NCI-H526 treated with DMSO at 0.1 percent for 48 hours (cell line): ENCODE measurements at regions not wholly inside any gene's neighbourhood (a gene's known extent, or its start where the extent isn't known, plus 50 kb on each side); places are given as distances from the start of the nearest gene placed in this dataset.

ENCODE experiments used
- DNase-seq: peaks from one replicate; lab custom pipeline; 2025; lab: John Stamatoyannopoulos, UW

DNA sequence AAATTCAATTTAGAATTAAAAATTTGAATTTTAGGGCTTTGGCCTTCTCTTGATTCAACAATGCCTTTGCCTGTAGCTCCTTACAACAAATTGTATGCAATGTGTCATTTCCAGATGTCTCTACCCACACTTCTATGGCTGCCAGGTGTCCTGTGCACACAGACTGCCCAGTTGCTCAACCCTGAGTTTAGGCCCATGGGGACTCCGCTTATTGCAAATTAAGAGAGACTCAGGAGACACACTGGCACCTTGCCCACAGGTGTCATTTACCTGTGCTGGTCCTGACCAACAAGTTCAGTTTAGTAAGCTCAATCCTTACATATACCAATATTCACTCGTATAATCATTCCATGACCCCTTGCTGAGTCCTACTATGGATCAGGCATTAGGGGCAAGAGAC is 236.1 kb downstream of the OMA1 start:
- DNase-seq: no peak

DNA sequence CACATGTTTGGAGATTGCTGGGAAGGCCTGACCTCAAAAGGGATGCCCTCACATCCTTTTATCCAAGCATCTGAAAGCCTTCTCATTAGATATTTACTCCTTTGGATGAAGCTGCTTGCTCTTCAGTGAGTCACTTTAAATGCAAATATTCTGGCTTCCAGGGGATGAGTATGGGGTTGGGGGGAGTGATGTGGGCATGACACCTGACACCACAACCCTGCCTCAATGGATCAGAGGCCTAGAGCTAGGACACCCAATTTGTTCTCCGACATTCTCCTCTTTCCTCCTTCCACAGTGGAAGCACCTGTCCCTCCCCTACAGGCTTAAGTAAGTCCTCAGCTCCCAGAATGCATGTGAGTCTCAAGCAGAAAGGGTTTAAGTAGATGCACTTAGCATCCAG is 238.3 kb downstream of the OMA1 start:
- peak; percentile 80 for DNase-seq

DNA sequence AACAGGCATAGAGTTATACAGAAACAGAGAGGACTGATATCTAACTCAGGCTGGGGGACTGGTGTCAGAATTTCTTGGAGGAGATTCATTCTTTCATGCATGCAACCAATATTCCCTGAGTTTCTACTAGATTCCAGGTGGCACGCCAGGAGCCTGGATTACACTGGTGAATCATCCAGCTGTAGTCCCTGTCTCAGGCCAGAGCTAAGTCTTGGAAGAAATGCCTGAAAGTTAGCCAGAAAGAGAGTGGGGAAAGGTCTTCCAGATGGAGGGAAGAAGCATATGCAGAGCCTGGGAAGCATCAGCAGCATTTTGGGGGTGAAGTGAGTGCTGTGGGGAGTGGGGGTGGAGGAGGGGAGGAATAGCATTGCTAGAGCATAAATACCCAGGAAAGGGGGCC is 239.1 kb downstream of the OMA1 start:
- DNase-seq: no peak

DNA sequence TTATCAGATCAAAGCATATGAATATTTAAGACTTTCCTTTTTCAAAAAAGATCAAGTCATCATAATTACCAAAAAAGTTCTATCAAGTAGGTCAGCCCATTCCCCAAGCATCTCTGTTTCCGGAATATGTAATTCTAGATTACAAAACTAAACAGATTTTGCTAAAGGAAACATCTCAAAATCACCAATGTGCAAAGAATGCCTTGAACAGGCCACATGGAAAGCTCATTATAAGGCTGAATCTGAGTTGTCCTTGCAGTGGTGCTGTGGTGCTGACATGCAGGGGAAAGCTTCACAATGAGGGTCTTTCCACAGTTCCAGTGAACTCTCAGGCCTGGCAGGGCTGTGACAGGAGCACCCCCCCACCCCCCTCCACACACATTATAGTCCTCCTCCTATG is 240.9 kb downstream of the OMA1 start:
- DNase-seq: no peak

DNA sequence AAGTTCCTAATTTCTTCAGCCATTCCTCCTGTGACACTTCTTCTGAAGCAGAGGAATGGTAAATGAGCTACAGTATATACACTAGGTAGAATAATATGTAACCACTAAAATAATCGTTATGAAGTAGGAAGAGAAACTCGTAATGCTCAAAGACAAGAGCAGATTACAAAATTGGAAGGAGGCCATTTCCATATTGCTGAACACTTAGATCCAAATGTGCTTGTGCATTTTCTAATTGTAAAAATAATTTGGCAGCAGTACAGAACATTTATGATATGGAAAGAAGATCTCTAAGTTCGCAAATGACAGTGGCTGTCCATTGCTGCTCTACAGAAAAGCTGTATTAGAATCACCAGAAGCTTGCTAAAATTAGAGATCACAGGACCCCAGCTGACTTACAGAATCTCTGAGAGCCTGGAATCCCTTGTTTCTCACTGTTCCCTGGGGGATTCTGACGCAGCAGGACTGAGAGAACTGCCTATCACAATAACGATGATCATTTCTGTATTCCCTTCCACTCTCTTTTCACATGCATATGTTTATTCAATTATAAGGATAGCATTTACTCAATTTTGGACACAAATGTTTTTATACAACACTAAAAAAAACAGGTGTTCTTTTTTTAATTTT is 242.1 kb downstream of the OMA1 start:
- DNase-seq: peak; percentile 67

DNA sequence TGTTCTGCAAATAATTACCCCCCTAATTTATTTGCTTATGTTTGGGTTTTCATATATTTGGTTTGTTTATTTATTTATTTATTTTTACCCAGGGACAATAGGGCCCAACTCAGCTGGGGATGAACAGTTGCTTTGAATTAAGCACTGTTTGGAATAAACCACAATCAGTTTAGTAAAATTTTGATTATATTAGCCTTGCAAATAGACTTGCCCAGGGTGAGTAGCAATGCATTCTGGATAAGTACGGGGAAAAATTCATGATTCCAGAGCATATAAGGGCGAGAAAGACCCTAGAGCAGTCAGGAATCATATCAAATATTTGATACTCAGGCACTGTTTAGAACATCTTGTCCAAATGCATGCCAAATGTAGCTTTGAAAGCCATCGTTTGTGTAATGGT is 242.7 kb downstream of the OMA1 start:
- peak; percentile 80 for DNase-seq

- DNase-seq: no peak
Measured at GRCh38 chr1:58293388-58293787, 253.1 kb downstream of the OMA1 start.

DNA sequence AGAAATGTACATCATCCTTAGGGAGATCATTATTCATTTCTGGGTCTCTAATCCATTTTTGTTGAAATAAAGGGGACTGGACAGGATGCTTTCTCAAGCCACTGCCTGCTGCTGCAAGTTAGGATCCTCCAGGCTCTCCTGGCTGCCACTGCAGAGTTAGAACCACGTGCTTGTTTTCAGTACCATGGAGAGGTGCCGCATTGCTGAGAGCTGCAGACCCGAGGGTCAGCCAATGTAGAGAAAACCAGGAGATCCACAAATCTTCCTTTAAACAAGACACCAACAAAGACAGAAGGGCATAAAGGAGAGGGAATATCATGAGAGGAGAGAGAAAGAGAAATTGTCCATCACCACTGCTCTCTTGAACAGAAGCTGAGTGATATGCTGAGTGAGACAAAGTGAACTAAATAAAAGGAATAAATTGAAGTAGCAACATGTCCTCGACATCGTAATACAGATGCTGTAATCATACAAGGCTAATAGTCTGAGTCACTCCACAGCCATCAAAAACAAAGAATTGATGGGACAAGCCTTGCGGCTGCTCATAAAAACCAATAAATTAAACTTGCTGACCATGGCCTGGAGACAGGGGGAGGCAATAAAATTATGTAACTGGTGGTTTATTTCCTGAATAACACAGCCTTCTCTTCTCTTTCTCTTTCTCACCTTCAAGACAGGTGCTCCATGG is 255.7 kb downstream of the OMA1 start:
- no peak for DNase-seq

- DNase-seq: no peak
Measured at GRCh38 chr1:58288624-58289142, 257.8 kb downstream of the OMA1 start.

DNA sequence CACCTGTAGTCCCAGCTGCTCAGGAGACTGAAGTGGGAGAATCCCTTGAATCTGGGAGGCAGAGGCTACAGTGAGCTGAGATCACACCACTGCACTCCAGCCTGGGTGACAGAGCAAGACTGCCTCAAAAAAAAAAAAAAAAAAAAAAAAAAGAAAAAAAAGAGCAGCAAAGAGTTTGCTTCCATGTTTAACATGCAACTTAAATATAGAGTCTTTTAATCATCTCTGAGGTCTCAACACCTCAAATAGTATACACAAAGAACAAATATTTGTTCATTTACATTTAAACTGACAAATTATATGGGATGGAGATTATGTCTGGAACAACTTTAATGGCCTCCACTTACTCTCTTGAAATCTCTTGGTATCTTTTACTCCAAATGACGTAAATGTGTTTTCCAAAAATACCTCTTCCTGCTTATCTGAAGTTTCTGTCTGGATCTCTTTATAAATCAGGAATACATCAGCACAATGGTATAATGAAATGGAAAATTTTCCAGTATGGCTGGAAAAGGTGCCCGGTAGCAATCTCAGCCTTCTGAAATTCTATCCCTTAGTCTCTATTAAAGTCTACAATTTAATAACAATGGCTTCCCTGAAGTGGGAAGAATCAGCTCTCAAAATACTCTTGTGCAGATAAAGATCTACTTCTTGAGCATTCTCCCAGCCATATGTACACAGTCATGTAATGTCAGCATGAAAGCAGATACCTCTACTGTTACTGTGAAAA is 258.5 kb downstream of the OMA1 start:
- DNase-seq: no peak

- no peak for DNase-seq
Measured at GRCh38 chr1:58284225-58284510, 262.4 kb downstream of the OMA1 start.

GRCh38 chr1:58283388-58284224 is 262.9 kb downstream of the OMA1 start:
- no peak for DNase-seq

DNA sequence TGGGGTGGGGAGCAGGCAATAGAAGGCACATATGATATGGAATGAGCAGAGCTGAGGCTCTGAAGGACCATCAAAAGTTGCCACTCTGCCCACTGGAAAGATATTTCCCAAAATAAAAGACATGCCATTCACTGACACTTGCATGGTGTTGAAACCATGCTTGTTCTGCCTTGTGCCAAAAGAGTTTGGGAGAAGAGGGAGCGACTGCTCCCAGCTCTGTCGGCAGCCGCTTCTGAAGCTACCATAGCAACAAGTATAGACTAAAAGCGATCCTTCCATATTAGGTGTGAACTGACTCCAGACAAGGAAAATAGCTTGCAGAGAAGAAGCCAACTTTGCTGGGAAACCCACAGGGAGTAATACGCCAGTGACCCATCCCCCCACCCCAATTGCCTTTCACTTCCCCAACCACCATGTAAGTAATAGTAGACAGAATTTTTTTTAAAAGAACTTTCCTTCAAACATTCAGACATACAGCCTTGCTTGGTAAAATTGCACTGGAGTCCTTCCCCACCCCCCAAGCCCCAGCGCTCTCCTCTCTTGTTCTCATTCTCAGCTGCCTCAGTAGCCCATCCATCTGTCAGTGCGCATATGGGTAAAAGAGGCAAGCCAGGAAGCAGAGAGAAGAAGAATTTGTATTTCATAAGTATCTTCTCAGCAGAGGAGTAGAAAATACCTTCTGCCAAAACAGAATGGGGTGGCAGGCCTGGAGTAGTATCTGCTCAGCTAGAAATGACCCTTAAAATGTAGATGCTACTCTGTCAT is 263.7 kb downstream of the OMA1 start:
- no peak for DNase-seq

DNA sequence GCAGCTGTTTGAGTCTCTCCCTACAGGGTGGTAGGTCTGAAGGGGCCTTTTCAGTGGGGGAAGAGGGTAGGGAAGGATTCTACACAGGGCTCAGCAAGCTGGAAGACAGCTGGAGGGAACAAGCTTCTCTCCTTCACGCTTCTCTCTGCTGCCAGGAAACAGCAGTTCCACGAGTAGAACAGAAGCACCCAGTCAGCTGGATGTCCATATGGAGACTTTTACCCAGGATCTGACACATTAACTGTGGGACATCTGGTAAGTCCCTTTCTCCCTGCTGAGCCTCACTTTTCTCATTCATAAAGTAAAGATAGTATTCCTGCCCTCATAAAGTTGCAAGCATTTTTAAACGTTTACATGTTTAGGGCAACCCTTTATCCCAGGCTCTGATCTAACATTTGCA is 280.3 kb downstream of the OMA1 start:
- DNase-seq: no peak

DNA sequence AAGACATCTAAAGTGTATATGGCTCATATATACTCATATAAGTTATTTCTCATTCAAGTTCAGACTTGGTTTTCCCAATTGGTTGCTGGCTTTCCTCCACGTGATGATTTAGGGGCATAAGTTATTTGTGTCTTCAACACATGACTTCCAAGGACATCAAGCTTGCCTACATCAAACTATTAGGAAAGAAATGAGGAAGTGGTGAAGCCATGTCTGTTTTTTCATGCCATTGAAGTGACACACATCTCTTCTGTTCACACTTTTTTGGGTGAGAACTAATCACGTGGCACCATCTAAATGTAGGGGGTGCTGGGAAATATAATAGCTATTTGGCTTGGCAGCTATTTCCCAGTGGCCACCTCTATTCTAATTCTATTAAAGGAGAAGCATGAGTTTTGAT is 282.1 kb downstream of the OMA1 start:
- no peak for DNase-seq

DNA sequence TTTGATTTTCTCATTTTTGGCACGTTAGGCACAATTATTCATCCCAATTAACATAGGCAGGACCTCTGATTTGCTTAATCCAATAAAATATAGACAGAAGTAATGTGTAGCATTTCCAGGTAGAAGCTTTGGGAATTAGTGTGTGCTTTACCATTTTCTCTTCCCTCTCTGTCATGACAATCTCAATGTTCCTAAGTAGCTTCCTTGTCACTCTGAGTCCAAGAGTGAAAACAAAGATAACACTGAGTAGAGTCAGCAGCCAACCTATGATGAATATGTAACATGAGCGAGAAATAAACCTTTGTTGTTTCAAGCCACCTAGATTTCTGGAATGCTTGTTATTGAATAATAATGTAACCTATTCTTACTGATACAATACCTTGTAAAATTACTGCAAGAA is 283.8 kb downstream of the OMA1 start:
- DNase-seq: no peak

DNA sequence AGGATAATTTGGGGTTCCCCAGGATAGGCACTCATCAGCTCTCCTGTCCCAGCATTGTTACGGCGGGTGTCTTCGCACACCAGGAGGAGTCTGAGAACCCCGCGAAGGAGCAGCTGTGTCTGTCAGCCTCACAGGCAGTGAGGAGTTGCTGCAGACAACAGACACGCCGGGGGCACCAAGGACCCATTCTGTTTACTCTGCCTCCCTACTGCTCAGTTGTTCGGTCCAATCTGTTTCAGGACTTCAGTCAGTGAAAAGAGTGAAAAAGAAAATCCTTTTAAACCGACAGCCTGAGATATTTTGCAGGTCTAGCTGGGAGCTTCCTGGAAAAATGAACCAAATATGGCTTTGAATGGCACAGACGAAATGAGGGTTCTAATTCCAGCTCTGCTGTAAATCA is 288.4 kb downstream of the OMA1 start:
- DNase-seq: no peak

DNA sequence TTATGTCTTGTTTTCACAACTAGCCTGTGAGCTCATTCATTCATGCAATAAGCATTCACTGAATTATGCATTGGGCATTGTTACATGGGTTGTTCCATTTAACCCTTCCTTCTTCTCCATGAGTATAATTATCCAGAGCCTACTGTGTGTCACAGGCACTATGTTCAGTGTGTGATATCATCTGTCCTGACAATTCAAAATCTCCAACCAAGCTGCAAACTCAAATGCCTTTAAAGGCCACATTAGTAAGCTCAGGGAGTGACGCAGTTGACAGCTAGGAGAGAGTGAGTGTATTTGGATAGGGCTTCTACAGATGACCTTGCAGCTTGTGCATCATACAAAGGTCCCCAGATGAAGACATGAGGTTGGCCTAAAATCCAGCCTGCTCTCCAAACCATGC is 289.5 kb downstream of the OMA1 start:
- DNase-seq: no peak

- DNase-seq: no peak
Measured at GRCh38 chr1:58256546-58256945, 290.0 kb downstream of the OMA1 start.

- no peak for DNase-seq
Measured at GRCh38 chr1:58256041-58256440, 290.5 kb downstream of the OMA1 start.

GRCh38 chr1:58255192-58255591 is 291.3 kb downstream of the OMA1 start:
- DNase-seq: no peak
